SU-DHL-6 (cell line): ENCODE measurements at regions not wholly inside any gene's neighbourhood (a gene's known extent, or its start where the extent isn't known, plus 50 kb on each side); places are given as distances from the start of the nearest gene placed in this dataset.

ENCODE experiments used
- H2AFZ ChIP-seq: fragments of 200-600 bp; sonication (generic); 2 replicates; pipeline ENCODE4 v1.6.1; 2014; ENCODE audit warnings: low read depth, mild to moderate bottlenecking, moderate library complexity, mixed read lengths, antibody characterized with exemption, low read length; ENCODE audit not compliant: severe bottlenecking
- H3F3A ChIP-seq: fragments of 200-600 bp; shearing (Covaris generic); 2 replicates; pipeline ENCODE4 v1.6.0; 2016; ENCODE audit warnings: antibody characterized with exemption, mild to moderate bottlenecking; ENCODE audit not compliant: insufficient read depth
- H3K27ac ChIP-seq: fragments of 200-600 bp; sonication (generic); 2 replicates; pipeline ENCODE4 v1.5.1; 2016; ENCODE audit warnings: low read depth, mild to moderate bottlenecking, low read length, moderate library complexity, mixed read lengths
- H3K27me3 ChIP-seq: fragments of 200-600 bp; sonication (generic), shearing (Covaris generic); 2 replicates; pipeline ENCODE4 v1.6.0; 2014; ENCODE audit warnings: mild to moderate bottlenecking, low read length
- H3K36me3 ChIP-seq: fragments of 200-600 bp; sonication (generic); 2 replicates; pipeline ENCODE4 v1.6.1; 2014; ENCODE audit warnings: mild to moderate bottlenecking, low read length, mixed read lengths
- H3K4me2 ChIP-seq: fragments of 300-600, 200-600 bp; shearing (Covaris generic), sonication (generic); 2 replicates; pipeline ENCODE4 v1.6.0; 2014; ENCODE audit warnings: low read length, low read depth, mild to moderate bottlenecking; ENCODE audit not compliant: poor library complexity, severe bottlenecking
- H3K4me3 ChIP-seq: fragments of 200-600 bp; sonication (generic); 2 replicates; pipeline ENCODE4 v1.5.1; 2014; ENCODE audit warnings: antibody characterized with exemption, low read length, mild to moderate bottlenecking, mixed read lengths; ENCODE audit not compliant: insufficient read depth, poor library complexity, severe bottlenecking
- H3K79me2 ChIP-seq: fragments of 200-600 bp; sonication (generic); 2 replicates; pipeline ENCODE4 v1.6.1; 2014; ENCODE audit warnings: mild to moderate bottlenecking, low read length, moderate library complexity; ENCODE audit not compliant: insufficient read depth
- H3K9ac ChIP-seq: fragments of 200-600 bp; sonication (generic); 2 replicates; pipeline ENCODE4 v1.7.0; 2014; ENCODE audit warnings: mild to moderate bottlenecking, low read length
- H3K9me2 ChIP-seq: fragments of 200-600 bp; sonication (generic); replicated peaks from 2 replicates; pipeline ENCODE4 v1.6.1; 2014; ENCODE audit warnings: low read length; ENCODE audit not compliant: insufficient read depth
- H3K9me3 ChIP-seq: fragments of 200-600 bp; sonication (generic); 2 replicates; pipeline ENCODE4 v1.6.1; 2014; ENCODE audit warnings: low read length, mixed read lengths; ENCODE audit not compliant: insufficient read depth
- H4K20me1 ChIP-seq: fragments of 200-600 bp; sonication (generic); 2 replicates; pipeline ENCODE4 v1.6.1; 2014; ENCODE audit warnings: low read depth, mild to moderate bottlenecking, antibody characterized with exemption, low read length, moderate library complexity, mixed read lengths
- CTCF ChIP-seq: fragments of 200-600 bp; sonication (generic); IDR thresholded peaks from one replicate; pipeline ENCODE4 v1.5.1; 2017; ENCODE audit warnings: antibody characterized with exemption, mild to moderate bottlenecking, low read length, moderate library complexity; ENCODE audit not compliant: insufficient read depth, poor library complexity, severe bottlenecking
- EZH2phosphoT487 ChIP-seq: fragments of 200-600 bp; sonication (generic), shearing (Covaris generic); conservative IDR thresholded peaks from 2 replicates; pipeline ENCODE4 v1.6.1; 2018; ENCODE audit warnings: mild to moderate bottlenecking, antibody characterized with exemption, low read length, moderate library complexity, mixed read lengths

- TF ChIP-seq EZH2phosphoT487 (no peak), CTCF (no peak)
- H3F3A ChIP-seq = no peaks in the 10 kb centered on the region
- H3K4me2 ChIP-seq = no peak overlapping the region
- no peaks in the 10 kb centered on the region for H3K36me3 ChIP-seq
- H3K27me3 ChIP-seq = no peaks in the 10 kb centered on the region
- no peaks in the 10 kb centered on the region for H3K9me3 ChIP-seq
- no peaks in the 10 kb centered on the region for H3K79me2 ChIP-seq
- H3K27ac ChIP-seq = no peak overlapping the region
- no peaks in the 10 kb centered on the region; the same call in 1 of the 2 replicates for H3K9me2 ChIP-seq
- H4K20me1 ChIP-seq = no peaks in the 10 kb centered on the region
- no peak overlapping the region for H3K9ac ChIP-seq
- H3K4me3 ChIP-seq = no peak overlapping the region
- H2AFZ ChIP-seq = no peak overlapping the region
Measured at GRCh38 chr13:106284358-106284757, 251.1 kb downstream of the EFNB2 start.

- Histone ChIP-seq H4K20me1 (no peaks in the 10 kb centered on the region), H3K9ac (no peak overlapping the region)
Measured at GRCh38 chr13:106281426-106281825, 254.0 kb downstream of the EFNB2 start.

GRCh38 chr13:106277484-106278154, 257.8 kb downstream of the EFNB2 start:
- Histone ChIP-seq H3F3A (no peaks in the 10 kb centered on the region), H3K79me2 (no peaks in the 10 kb centered on the region), H2AFZ (no peak overlapping the region), H3K9me3 (no peaks in the 10 kb centered on the region), H3K27ac (no peak overlapping the region), H3K9ac (no peak overlapping the region), H3K36me3 (no peaks in the 10 kb centered on the region), H4K20me1 (no peaks in the 10 kb centered on the region), H3K4me3 (no peak overlapping the region), H3K4me2 (no peak overlapping the region), H3K9me2 (no peaks in the 10 kb centered on the region; the same call in 1 of the 2 replicates), H3K27me3 (no peaks in the 10 kb centered on the region; the same call in 1 of the 2 replicates)
- TF ChIP-seq CTCF (no peak), EZH2phosphoT487 (no peak)

More at GRCh38 chr13:106281426-106281825, 254.0 kb downstream of the EFNB2 start:
- no peaks in the 10 kb centered on the region for H3F3A ChIP-seq
- TF ChIP-seq EZH2phosphoT487 (no peak), CTCF (no peak)
- no peaks in the 10 kb centered on the region for H3K27me3 ChIP-seq
- H3K4me3 ChIP-seq = no peak overlapping the region
- H3K27ac ChIP-seq = no peak overlapping the region
- no peak overlapping the region for H3K4me2 ChIP-seq
- no peaks in the 10 kb centered on the region; the same call in 1 of the 2 replicates for H3K9me2 ChIP-seq
- no peak overlapping the region for H2AFZ ChIP-seq
- no peaks in the 10 kb centered on the region for H3K9me3 ChIP-seq
- H3K36me3 ChIP-seq = no peaks in the 10 kb centered on the region
- no peaks in the 10 kb centered on the region for H3K79me2 ChIP-seq
